GM19438 (cell line): ENCODE measurements at regions not wholly inside any gene's neighbourhood (a gene's known extent, or its start where the extent isn't known, plus 50 kb on each side); places are given as distances from the start of the nearest gene placed in this dataset.

Experiments used
- ATAC-seq: cut with Tn5 transposase; IDR thresholded peaks from one replicate; pipeline ENCODE4 v1.9.1; 2021; ENCODE audit warnings: low read depth; ENCODE audit not compliant: unreplicated experiment

DNA sequence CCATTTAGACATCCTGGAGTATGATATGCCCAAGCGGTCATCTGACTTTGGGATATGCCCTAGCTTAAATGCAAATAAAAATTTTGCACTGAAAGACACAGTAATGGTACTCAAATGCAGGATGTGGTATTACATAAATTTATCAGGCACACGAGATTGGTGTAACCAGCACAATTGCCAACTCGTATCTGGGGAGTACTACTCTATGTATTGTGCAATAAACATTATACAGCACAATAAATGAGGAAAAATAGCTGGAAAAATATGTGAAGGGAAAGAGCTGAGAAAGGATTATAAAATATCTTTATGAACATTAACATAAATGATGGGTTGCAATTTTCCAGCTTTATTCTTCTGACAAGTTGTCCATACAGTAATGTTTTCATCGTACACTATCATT is 505.5 kb upstream of the TENM3 start:
- ATAC-seq = no peak

DNA sequence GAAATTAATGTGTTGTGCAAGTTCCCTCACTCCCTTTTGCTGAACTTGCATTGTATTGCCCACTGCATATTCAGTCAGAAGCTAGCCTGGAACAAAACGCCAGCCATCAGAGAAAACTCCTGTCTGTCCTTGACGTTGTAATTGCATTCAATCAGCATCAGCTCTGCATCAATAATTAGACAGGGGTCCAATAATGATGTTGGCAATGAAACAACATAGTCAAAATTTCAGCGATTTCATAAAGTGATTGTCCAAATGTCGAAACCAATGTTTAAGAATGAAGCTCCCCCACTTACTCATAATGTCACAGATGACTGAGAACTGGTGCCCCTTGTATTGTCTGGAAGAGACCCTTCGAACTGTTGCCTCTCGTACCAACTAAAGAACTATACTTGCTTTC is 504.2 kb upstream of the TENM3 start:
- no peak for ATAC-seq

DNA sequence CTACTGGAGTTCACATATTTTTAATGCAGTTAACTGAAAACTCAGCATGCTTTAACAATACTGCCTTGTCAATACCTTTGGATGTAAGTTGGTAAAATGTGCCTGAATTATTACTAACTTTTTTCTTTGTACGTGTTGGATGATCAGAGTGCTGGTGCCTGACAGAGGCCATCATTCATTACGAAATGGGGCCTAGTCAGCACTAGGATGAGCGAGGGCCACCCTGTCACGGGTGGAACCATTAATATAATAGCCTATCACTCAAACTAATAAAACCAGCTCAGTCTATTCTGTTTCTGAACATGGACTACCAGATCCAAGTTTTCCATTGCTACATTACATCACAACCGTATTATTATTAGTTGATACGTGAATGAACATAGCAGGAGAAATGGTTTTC is 501.7 kb upstream of the TENM3 start:
- ATAC-seq = no peak

DNA sequence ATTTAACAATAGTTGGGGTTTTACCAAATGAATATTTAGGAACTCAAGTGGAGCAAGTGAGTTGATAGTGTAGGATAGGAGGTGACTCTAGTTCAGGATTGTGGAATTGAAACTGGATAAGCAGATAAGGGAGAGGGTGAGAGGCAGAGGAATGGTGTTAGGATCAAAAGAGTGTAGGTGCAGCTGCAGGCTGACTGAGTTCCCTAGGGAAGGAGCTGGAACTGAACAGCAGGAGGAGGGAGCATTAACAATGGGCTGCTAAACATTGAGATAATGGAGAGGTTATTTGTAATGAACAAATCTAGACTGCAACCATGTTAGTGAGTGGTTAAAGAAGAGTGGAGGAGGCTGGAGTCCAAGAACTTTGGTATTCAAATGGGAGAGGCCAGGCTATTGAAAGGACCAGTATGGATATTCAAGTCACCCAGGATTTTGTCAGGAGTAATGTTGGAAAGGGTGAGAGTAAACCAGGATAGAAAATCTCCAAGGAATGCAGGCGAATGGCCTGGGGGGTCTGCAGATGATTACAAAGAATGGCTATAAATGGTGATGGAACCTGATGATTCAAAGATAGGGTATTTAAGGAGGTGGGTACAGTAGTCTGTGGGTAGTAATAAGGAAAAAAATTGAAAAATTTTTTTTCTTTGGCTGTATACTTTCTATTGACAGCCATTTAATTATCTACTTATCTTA is 497.1 kb upstream of the TENM3 start:
- no peak for ATAC-seq

DNA sequence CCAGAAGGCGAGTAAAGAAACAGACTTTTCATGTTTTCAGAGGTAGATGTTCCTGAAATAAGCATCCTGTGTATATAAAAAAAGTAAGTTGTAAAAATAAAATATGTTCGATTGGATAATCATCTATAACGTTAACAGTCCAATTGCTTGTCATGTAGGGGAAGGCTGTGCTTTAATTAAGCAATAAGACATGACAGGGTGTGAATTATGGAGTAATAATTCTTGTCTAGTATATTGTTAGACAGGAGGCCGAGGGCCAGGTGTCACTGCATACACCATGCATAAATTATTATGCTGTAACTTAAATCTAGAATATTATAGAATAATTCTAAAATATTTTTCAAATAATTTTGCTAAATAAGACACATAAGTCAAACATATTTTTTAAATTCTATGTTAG is 494.6 kb upstream of the TENM3 start:
- no peak for ATAC-seq

DNA sequence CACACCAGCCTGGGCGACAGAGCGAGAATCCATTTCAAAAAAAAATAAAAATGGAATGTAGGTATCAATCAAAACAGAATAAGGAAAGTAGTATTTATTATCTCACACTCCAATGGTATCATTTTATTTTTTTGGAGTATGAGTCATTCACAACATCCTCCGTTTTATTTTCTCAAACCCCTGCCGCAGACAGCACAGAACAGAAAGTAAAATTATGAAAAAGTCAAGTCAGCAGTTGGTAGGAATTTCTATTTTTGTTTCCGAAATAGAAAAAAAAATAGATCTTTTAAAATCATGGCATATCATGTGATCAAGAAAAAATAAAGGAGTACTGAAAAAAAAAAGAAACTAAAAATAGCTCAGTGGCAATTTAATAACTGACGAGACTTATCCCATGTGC is 490.7 kb upstream of the TENM3 start:
- ATAC-seq = no peak

DNA sequence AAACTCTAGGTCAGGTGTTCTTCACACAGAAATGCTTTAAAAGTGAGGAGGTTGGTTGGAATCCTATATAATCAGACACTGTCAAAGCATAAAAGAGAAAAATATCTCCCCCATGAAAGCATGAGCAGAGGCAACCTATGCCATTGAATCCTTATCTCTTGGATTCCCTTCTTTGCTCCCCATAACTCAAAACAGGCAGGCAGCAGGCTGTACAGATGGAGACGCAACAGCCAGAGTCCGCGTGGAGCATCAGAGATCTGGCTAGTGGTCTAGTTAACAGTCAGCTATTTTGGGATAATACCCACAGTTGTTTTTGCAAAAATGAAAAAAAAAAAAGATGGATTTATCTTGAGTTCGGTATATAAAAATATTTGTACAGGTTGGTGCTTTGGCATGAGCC is 490.0 kb upstream of the TENM3 start:
- ATAC-seq = no peak

DNA sequence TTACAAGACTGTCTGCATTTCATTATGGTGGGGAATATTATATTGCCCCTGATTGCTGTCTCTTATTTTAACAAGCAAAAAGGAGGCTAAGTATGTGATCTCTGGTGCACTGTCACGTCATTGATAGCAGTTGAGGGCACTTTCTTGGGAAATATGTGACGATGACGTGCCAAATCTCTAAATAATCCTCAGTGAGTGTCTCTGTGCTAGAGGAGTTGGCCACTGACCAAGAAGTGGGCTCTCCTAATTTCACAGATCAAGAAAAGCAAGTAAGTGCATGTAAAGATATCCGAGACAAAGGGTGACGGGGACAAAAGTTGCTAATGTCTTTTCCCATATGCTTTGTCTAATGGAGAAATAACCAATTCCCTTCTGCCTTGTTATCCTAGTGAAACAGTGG is 487.4 kb upstream of the TENM3 start:
- ATAC-seq = no peak

DNA sequence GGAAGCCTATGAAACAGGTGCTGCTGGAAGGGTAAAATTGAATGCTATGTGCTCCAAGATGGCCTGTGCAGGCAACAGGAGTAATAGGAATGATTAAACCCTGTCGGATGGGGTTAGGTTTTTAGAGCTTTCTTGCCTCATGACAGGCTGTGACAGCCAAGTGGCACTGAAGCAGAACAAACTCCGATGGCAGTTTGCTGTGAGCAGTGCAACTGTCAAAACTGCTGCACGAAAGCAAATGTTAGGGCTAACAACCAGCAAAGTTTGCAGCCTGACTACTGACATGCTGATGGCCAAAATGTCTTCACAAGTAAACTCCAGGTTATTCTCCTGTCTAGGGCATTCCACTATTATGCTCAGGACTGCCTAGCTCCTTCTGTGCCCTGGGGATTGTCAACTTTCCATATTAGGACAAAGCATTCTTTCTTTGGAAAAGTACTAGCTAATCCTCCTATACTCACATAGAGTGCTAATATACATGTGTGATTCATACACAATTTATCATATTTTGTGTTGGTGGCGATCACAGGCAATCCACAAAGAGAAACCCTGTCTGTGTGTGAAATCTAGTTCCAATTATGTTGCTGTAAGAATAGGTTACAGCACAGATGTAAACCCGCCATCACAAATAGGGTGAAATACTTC is 486.6 kb upstream of the TENM3 start:
- ATAC-seq = no peak

DNA sequence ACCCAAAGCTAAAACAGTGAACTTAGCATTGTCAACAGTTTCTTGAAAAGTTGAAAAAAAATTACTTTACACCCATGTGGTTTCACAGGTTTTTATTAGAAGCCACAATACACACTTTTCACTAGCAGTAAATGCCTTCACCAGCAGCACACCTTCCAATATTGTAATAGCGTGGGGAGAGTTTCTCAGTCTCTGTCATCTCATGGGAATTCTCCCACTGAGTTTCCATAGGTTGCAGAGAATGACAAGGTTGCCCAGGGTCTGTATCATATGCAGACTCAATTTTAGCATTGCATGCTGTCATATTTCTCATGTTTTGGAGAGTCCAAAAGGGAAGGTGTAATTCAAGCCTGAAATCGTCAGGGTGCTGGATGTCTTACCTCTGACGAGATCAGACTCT is 486.1 kb upstream of the TENM3 start:
- no peak for ATAC-seq

DNA sequence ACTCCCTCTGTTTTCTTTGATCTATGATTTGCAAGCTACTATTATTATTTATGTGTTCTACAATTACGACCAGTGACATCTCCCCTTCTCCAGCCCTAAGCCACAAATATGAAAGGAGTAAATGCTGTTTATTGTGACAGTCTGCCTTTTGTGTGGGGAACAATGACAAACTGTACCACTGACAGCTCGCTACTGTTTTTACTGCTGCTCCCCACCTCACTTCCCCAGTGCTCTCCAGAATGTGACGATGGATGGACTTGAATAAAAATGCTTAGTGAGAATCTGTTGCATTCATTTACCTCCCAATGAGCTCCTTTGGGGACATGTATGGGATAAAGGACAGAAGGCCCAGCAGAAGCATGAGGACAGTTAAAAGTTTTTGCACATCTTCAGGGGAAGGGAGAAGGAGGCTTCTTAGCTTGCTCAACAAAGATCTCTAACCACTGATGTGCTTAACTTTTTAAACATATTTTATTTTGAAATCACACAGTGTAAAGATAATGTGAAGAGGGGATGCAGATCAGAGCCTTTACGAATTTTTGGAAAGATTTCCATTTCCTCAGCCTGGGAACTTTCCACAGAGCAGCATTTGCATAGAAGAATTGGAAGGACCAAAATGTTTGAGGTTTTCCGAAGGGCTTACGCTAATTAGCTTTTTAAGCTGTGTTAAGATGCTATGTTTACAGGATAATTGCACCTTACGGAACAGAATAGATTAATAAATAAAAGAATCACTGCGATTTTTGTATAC is 485.1 kb upstream of the TENM3 start:
- no peak for ATAC-seq

DNA sequence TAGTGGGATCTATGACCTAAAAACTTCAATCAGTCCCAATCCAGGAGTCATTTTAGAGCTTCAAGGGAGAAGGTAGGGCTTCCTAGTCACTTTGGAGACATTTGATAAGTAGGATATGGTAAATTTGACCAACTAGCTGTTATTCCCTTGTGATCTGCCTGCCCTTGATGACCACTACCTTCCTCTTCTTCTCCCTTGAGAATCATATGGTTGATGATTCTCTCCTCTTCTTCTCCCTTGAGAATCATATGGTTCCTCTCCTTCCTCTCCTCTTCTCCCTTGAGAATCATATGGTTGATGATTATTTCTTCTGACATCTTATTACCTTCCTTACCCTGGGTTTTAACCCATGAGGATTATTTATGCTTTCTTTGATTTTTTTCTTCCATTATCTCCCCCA is 482.6 kb upstream of the TENM3 start:
- ATAC-seq = no peak

DNA sequence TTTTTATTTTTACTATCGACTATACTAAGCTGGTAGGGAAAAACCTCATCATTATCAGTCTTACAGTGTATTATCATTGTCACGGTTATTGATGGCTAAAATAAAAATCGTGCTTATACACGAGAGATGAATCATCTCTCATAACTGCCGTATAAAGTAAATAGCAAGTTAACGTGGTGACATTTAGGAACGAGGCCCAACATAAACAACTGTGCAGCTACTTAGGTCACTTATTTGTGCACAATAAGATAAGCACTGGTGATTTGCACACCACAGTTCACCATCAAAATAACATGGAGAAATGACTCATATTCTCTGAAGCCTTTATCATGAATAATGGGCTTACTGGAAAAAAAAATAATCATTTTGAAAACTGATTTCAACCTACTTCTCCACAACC is 482.0 kb upstream of the TENM3 start:
- ATAC-seq = no peak

DNA sequence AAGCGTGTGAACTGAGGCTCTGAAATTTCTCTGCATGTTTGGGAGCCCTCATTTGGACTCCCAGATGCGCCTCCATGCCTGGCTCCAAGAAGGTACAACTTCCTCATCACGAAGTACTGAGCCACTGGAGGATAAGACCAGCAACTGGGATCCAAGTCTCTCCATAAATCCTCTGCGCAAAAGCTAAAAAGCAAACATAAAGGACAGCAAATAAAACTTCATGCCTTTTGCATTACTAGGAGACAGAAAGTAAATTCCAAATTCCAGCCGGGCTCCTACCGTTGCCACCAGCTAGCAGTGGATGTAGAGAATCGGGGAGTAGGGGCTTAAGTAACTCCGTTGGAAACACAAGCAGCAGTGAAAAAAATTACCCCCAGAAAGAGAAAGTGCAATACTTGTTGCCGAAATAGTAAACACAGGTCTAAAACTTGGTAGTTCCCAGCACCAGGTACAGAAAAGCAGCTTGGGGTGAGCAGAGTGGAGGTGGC is 477.1 kb upstream of the TENM3 start:
- ATAC-seq = no peak

DNA sequence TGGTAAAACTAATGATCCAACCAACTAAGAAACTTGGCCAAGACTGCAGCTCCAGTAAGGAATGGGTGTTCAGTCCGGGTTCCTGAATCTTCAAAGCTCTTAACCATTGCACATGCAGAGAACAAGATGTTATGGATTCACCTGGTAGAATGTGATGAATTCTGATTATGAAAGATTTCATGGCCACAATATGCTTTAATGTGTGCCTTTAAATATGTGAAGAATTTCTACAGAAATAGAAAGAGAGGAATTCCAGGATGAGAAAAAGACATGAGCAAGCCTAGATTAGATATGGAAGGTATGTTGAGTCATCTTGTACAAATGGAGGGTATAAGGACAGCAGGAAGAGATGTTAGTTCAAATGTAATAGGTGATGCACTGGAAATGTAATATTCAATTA is 472.2 kb upstream of the TENM3 start:
- ATAC-seq = no peak

DNA sequence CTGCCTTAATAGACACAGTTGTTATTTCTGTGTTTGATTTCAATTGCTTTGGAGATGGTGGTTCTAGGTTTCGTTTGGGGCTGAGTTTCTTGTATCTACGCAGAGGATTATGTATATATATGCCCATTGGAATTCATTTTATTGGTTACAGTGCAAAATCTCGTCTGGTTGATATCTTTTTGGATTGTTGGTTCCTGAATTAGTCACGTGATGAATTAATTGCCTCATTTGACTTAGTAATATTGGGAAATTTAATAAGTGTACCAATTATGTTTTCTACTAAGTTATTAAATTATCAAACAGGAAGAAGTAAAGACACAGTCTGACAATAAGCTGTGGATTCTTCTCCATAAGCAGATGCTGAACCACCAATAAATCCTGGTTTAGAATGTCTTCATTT is 467.9 kb upstream of the TENM3 start:
- no peak for ATAC-seq

DNA sequence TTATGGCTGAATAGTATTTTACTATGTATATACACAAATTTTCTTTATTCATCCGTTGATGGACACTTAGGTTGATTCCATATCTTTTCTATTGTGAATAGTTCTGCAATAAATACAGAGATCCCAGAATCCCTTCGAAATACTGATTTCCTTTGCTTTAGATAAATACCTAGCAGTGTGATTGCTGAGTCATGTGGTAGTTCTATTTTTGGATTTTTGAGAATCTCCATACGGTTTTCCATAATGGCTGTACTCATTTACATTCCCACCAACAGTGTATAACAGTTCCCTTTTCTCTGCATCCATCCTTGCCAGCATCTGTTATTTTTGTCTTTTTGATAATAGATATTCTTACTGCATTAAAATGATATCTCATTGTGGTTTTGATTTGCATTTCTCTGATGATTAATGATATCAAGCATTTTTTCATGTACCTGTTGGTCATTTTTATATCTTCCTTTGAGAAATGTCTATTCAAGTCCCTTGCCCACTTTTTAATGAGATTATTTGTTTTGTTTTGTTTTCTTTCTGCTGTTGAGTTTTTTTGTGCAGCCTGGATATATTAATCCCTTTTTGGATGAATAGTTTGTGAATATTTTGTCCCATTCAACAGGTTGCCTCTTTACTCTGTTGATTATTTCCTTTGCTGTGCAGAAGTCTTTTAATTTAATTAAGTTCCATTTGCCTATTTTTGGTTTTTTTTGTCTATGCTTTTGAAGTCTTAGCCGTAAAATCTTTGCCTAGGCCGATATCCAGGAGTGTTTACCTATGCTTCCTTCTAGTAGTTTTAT is 466.7 kb upstream of the TENM3 start:
- no peak for ATAC-seq

DNA sequence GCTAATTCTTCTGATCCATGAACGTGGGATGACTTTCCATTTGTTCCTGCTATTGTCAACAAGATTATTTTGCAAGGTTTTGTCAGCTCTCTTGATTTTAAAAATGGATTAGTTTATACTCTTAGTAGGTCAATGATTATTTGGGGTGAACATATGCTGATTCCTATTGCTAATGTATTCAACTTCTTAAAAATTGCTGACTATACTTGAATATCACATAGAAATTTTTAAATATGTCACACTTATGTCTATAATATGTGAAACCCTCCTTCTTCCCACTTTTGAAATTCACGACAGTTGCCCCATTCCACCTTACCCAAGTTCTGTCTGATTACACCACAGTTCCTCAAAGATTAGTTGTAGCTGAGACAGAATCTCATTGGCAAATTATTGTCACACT is 465.7 kb upstream of the TENM3 start:
- no peak for ATAC-seq

DNA sequence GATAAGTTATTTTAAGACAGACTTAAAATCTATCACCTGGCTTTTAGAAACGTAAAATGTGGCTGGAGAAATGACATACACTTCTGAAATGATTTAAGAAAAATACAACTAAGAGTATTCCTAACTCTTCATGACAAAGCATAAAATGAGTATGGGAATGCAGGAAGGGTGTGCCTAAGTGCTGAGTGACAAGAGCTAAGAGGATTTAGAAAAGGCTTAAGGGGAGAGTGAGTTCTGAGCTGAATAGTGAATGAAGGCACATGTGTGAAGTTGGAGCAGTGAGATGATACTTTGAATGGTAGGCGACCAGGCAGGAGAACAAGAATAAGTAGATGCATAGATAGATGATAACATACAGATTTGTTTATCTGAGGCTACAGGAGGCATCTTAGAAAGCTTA is 458.3 kb upstream of the TENM3 start:
- no peak for ATAC-seq

DNA sequence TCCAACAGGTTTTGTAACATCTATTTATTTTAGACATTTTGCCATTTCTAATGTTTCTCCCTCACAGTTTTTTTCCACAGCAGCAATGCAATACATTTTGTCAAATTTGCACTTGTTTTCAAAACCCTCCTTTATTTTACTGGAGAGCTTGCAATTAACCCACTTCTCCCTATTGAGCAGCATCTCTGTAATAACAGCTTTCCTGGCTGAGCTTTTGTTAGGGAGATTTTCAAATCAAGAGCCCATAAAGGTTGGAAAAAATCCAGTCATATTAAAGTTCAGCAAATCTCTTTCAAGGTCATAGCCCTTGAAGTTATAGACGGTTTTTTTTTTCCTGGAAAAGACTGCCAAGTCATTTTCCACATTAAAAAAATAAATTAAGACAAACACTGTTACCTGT is 450.6 kb upstream of the TENM3 start:
- no peak for ATAC-seq

DNA sequence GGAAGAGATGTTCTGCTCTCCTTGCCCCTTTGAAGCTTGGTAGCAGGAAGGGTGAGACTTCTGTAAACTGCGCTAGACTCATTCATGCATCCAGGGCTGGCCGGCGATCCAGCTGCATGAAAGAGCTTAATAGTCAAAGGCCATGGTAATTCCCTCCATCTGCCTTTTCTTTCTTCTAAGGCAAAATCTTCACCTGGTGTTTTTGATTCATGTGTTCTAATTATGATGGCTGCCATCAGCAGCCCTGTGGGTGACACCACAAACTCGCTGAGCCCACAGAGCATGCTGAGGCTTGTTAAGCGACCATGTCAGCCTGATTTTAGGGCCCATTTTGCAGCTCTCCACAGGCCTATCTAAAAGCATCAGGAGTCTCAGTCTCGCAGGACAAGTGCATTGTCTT is 450.1 kb upstream of the TENM3 start:
- no peak for ATAC-seq
